ENCODE measurements at regions not wholly inside any gene's neighbourhood (a gene's known extent, or its start where the extent isn't known, plus 50 kb on each side); places are given as distances from the start of the nearest gene placed in this dataset.
"Not testable (repeated sequence)": the region's sequence is repeated elsewhere in the genome, so short reads cannot be mapped to it uniquely, and the experiment has no call there.

DNA sequence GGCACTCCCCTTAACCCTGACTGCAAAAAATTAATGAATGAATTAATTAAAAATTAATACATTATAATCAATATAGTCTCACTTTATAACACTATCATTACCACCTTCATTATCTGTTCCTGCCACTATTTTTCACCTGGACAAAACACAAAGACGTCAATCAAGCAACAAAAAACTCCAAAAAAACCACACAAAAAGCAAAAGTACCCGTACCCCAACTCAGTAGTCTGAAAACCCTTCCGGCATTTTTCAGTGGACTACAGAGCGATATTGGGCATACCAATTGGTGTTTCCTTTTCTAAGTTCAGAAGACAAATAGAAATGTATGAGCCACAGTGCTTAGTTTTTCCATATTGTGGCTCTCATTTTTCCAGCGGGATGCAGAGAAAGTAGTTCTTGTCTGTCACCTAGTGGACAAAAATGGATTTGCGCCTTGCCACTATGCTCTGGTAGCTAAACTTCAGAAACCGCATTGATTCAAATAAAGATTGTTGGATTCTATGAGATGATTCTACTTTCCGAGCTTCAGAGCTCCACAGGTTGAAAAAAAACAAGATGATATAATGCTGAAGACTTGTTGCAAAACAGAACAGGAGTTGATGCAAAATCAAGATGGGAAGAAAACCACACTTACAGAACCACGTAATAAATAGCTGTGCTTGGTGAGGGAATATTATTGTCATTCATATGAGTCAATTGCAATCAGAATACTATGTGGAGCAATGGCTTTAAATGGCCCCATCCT is 50.6 kb upstream of the ITGB1 start:
- Histone ChIP-seq H3K9me3 (ENCODE audit: low read depth) (no peaks in the 10 kb centered on the region), H3K4me3 (no peak overlapping the region), H3K27ac (no peak overlapping the region), H3K27me3 (no peaks in the 10 kb centered on the region), H3K36me3 (no peaks in the 10 kb centered on the region), H3K4me1 (ENCODE audit: low read depth) (peaks cover 6% of the 10 kb centered on the region)
- TF ChIP-seq, protein P1, sequence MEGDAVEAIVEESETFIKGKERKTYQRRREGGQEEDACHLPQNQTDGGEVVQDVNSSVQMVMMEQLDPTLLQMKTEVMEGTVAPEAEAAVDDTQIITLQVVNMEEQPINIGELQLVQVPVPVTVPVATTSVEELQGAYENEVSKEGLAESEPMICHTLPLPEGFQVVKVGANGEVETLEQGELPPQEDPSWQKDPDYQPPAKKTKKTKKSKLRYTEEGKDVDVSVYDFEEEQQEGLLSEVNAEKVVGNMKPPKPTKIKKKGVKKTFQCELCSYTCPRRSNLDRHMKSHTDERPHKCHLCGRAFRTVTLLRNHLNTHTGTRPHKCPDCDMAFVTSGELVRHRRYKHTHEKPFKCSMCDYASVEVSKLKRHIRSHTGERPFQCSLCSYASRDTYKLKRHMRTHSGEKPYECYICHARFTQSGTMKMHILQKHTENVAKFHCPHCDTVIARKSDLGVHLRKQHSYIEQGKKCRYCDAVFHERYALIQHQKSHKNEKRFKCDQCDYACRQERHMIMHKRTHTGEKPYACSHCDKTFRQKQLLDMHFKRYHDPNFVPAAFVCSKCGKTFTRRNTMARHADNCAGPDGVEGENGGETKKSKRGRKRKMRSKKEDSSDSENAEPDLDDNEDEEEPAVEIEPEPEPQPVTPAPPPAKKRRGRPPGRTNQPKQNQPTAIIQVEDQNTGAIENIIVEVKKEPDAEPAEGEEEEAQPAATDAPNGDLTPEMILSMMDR (IDR thresholded peaks at IDR 0.05; ENCODE audit: low read depth, low read length) = peak; percentile 99
- DNase-seq (ENCODE audit: low read depth in 1 of 2, low spot score in 1 of 2) = peak; percentile 84 to 91

DNA sequence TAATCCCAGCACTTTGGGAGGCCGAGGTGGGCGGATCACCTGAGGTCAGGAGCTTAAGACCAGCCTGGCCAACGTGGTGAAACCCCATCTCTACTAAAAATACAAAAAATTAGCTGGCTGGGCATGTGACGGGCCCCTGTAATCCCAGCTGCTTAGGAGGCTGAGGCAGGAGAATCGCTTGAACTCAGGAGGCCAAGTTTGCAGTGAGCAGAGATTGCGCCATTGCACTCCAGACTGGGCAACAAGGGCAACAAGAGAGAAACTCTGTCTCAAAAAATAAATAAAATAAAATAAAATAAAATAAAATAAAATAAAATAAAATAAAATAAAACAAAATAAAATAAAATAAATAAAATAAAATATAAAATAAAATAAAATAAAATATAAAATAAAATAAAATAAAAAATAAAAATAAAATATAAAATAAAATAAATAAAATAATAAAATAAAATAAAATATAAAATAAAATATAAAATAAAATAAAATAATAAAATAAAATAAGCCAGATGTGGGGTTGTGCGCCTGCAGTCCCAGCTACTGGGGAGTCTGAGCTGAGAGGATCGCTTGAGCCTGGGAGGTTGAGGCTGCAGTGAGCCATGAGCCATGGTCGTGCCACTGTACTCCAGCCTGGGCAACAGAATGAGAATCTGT is 49.8 kb upstream of the ITGB1 start:
- not testable (repeated sequence) for H3K4me3 ChIP-seq; H3K27me3 ChIP-seq; H3K4me1 ChIP-seq (ENCODE audit: low read depth); H3K36me3 ChIP-seq; H3K27ac ChIP-seq; DNase-seq (ENCODE audit: low read depth in 1 of 2, low spot score in 1 of 2); H3K9me3 ChIP-seq (ENCODE audit: low read depth)

Data from cardiac muscle cell (in vitro differentiated cells and primary cell).